SK-MEL-5 (cell line): ENCODE measurements at regions not wholly inside any gene's neighbourhood (a gene's known extent, or its start where the extent isn't known, plus 50 kb on each side); places are given as distances from the start of the nearest gene placed in this dataset.
"Not testable (repeated sequence)": the region's sequence is repeated elsewhere in the genome, so short reads cannot be mapped to it uniquely, and the experiment has no call there.

Experiments used
- DNase-seq: peaks from one replicate; pipeline ENCODE4 v3.0.0-alpha.2; 2016; ENCODE audit warnings: low read depth, low spot score
- in situ Hi-C: cut with HindIII; loops from 2 replicates; pipeline ENCODE4 v1.10.0; 2016; ENCODE audit warnings: low sequenced_read_pairs, high pct_unique_total_duplicates, low pct_unique_long_range_greater_than_20kb

DNA sequence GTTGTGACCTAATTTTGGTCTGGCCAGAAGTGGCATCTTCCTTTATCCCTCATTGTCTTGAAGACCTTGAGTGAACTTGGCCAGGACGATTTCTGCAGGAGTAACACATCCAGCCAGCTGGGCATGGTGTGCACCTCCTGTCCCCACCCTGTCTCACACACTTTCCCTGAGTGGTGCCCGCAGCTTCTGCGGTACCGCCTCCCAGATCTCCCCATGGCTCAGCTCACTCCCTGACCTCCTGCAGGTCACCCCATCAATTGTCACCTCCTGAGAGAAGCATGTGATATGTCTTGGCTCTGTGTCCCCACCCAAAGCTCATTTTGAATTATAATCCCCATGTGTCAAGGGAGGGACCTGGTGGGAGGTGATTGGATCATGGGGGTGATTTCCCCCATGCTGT, 50.2 kb upstream of the TP53I11 start:
- in situ Hi-C loops = no loop called here
- no peak for DNase-seq

DNA sequence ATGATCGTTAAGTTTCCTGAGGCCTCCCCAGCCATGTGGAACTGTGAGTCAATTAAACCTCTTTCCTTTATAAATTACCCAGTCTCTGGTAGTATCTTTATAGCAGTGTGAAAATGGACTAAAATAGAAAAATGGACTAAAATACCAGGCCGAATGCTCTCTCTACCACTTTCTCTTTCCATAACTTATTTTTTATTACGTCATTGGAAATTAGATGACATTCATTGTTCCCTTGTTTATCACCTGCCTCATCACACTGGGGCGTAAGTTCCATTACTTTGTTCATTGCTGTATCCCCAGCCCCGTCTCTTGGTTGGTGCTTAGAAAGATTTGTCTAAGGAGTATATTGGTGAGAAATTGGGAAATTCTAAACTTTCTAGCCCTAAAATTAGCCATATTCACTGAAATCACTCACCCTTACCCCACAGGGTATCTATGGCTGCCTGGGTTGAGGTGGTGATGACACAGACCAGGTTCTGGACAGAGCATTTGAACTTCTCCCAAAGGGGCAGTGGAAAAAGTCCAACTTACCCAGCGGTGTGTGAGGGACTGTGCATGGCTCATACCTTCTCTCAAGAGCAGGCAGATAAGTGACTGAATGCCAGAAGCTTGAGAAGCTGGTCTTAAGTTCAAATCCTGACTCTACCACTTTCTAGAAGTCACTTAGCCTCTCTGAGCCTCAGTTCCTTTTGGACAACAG, 50.9 kb upstream of the TP53I11 start:
- in situ Hi-C loops = no loop called here
- DNase-seq = no peak

DNA sequence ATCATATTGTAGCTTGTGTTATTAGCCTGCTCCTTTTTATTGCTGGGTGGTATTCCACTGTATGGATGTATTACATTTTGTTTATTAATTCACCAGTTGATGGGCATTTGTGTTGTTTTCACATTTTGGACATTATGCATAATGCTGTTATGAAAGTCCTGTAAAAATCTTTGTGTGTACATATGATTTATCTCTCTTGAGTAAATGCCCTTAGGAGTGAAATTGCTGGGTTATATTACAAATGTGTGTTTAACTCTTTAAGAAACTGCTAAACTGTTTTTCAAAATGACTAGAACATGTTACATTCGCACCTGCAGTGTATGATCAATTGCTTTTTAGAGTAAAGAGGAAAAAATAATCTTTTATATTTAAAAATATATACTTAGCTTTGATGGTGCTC, 54.4 kb upstream of the TP53I11 start:
- in situ Hi-C loops = no loop called here
- no peak for DNase-seq

DNA sequence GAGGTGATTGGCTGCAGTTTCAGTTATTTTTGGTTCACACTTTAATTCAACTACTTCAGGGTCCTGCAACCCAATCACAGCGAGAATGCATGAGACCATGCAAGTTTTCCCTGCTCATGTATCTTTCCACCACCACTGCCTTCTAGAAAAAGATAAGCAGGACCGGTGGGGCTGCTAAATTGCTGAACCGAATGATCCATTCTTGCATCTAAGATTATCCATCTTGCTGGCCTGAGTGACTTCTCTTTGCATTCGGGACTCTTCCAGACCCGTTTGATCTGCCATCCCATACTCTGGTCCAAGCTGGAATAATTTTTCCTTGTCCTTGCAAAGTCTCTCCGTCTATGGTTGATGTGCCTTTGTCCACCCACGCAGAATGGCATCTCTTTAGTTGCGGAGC, 56.3 kb upstream of the TP53I11 start:
- DNase-seq = no peak
- in situ Hi-C loops = no loop called here

DNA sequence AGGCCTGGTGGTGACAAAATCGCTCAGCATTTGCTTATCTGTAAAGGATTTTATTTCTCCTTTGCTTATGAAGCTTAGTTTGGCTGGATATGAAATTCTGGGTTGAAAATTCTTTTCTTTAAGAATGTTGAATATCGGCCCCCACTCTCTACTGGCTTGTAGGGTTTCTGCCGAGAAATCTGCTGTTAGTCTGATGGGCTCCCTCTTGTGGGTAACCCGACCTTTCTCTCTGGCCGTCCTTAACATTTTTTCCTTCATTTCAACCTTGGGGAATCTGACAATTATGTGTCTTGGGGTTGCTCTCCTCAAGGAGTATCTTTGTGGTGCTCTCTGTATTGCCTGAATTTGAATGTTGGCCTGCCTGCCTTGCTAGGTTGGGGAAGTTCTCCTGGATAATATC, 65.3 kb upstream of the TP53I11 start:
- DNase-seq, in situ Hi-C loops: not testable (repeated sequence)

DNA sequence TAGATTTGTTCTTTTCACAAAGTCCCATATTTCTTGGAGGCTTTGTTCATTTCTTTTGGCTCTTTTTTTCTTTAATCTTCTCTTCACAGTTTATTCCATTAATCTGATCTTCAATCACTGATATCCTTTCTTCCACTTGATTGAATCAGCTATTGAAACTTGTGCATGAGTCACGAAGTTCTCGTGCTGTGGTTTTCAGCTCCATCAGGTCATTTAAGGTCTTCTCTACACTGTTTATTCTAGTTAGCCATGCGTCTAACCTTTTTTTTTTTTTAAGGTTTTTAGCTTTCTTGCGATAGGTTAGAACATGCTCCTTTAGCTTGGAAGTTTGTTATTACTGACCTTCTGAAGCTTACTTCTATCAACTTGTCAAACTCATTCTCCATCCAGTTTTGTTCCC, 65.8 kb upstream of the TP53I11 start:
- in situ Hi-C loops = not testable (repeated sequence)

DNA sequence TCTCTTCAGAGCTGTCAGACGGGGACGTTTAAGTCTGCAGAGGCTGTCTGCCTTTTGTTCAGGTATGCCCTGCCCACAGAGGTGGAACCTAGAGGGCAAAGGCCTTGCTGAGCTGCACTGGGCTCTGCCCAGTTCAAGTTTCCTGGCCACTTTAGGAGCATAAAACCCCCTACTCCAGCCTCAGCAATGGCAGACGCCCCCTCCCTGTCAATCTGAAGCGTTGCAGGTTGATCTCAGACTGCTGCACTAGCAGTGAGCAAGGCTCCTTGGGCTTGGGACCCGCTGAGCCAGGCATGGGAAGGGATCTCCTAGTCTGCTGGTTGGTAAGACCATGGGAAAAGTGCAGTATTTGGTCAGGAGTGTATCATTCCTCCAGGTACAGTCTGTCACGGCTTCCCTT, 66.6 kb upstream of the TP53I11 start:
- in situ Hi-C loops = no loop called here
- no peak for DNase-seq

More for the DNA sequence above, 65.8 kb upstream of the TP53I11 start:
- not testable (repeated sequence) for DNase-seq

DNA sequence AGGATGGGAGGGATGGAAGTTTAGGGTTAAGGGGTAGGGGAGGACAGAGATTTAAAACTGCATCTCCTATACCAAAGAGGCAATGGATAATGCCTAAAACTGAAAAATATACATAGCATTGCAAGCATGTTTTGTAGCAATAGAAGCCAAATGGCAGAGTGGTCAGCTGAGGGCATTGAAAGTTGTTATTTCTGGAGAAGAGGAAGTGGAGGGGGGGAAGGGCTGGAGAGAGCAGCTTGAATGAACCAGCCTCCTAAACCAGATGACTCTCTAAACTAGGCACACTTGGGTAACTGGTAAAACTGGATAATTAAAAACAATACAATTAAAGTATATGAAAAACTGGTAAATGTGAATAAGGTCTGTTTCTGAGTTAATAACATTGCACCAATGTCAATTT, 70.3 kb upstream of the TP53I11 start:
- DNase-seq = no peak
- in situ Hi-C loops = no loop called here

DNA sequence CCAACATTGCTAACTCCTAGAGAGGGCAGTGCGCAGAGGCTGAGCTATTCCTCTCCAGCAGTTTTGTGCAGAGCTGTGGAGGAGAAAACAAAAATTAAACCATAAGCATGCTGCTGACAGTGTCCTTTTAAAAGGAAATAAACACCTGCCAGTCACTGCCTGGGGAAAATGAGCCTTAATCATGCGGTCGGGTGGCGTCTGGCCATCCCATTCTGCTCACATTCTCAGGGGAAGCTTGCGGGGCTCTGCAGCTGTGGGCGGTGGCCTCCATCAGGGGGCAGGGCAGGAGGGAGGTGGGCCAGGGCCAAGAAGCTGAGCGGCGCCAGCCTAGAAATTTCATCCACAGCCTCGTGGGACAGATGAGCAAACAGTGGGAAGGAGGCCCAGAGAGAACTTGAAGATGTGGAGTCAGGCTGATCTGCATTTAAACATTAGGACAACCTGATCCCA, 71.0 kb upstream of the TP53I11 start:
- DNase-seq = no peak
- in situ Hi-C loops = no loop called here

DNA sequence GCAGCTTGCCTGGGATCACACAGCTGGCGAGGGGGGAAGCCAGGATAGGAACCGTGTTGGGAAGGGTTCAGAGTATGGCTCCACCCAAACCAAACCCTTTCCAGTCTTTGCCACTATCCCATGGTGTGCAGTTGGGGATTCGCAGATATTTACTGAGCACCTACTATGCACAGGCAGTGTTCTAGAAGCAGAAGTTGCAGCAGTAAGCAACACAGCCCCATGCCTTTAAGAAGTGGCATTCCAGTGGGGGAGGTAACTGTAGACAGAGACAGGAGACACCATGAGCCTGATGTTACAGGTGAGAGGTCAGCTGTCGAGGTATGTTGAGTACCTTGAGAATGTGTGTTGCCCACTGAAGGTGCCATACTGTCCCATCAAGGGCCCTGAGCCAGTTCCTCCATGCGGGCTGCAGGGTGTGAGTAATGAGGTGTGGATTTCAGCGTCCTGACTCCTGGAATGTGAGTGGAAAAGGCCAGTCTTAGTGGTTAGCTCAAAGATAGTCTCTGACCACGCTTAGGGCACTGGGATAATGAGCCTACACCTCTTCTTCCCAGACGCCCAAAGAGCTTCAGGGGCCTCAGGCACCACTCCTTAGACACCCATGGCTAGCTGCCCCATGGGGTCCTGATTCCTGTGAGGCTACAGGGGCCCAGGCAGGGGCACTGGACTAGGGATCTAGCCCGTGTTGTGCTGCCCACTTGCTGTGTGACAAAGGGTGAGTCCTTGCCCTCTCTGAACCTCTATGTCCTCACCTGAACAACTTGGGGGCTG, 71.8 kb upstream of the TP53I11 start:
- DNase-seq = no peak
- in situ Hi-C loops = no loop called here

DNA sequence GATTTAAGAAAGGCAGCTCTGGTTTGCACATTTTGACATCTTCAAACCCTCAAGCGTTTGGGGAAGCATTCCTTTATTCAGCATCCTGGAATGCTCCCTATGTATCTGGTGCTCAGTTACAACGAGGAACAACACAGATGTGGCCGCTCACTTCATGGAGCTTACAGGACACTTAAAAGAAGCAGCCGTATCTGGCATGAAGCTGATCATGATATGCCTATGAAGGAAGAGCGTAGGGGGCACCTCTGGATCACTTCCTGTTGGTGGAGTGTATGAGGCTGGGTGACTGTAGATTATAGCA, 72.3 kb upstream of the TP53I11 start:
- no peak for DNase-seq
- in situ Hi-C loops = no loop called here

DNA sequence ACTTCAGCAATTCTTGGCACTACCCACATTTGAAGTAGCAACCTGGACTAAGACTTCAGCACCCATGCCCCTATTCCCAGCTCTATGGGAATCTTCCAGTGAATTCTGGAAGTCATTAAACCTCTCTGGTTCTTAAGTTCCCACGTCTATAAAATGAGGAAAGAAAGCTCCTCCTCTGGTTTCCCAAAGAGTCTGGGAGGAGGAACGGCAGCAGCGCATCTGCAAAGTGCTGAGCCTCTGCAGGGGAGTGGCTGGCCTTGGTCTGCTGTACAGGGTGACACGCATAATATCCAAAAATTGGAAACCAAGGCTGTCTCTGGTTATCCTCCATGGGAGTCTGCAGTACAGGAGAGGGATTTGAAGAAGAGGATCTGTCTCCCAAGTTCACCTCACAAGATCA, 73.6 kb upstream of the TP53I11 start:
- no peak for DNase-seq
- in situ Hi-C loops = no loop called here

DNA sequence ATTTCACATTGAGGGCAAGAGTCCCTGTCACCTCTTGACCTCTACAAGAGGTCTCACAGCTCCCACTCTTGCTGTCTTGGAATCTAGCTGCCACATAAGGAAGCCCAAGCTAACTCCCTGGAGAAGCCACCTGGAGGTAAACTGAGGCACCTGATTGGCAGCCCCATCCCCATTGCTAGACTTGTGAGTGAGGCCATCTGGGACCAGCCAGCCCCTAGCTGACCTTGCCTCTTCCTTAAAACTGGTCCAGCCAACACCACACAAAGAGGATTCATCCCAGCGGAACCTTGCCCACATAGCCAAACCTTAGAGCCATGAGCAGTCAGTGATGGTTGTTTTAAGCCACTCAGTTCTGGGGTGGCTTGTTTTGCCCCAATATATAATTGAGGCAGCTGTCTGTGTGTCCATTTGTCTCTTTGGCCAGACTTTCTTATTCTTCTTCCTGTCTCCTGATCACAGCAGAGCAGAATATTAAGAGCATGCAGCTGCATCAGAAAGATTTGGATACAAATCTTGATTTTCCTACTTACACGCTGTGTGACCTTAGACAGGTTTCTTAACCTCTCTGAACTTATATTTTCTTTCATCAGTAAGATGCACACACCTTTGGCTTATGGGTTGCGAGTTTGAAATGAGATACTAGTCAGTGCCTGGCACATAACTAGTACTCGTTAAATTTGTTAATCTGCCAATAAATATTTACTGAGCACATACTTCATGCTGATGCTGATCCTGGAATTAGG, 74.3 kb upstream of the TP53I11 start:
- in situ Hi-C loops = no loop called here
- DNase-seq = no peak

DNA sequence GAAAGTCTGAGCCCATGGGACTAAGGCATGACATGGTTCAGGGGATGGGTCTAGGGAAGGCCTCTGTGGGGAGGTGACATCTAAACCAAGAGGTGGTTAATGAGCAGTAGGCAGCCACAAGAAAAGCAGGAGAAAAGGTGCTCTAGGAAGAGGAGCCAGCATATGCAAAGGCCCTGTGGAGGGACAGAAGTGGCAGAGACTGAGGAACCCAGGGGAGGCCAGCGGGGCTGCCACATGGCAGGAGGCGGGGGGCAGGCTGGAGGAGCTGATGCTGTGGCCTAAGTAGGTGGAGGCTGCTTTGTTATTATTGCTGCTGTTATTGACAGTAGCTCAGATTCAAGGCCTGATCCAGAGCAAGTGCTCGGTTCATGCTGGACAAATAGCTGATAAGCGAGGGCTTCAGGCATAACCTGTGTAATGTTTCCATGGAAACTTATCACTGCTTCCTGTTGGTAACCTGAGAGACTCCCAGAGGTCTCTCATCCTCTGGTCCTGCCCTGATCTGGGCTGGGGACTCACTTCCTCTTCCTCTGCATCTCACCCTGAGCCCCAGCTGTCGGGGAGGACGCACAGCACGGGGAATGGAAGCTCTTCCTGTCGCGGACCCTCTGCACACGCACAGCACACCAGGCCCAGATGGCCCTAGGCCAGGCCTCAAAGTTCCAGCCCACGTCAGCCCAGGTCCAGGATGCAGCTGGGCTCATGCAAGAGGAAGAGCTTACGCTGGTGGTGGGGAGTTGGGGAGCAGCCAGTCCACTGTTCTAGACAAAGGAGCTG, 75.2 kb upstream of the TP53I11 start:
- in situ Hi-C loops = no loop called here
- no peak for DNase-seq

DNA sequence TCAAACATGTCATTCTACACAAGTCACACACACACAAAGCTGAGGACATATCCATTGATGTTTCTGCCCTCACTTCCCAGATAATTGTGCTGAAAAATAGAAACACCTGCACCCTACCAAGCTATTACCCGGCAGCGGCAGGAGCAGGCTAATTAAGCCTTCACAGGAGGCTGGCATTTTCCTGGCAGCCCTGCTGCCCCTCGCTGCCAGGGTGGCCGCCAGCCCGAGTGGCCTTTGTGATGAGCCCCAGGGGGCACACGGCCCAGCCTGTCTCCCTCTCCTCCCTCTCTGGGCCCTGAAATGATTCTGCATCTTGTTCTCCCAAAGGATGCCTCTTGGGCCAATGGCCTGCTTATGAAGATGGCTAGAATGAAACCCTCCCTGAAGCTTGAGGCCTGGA, 76.2 kb upstream of the TP53I11 start:
- in situ Hi-C loops = no loop called here

DNA sequence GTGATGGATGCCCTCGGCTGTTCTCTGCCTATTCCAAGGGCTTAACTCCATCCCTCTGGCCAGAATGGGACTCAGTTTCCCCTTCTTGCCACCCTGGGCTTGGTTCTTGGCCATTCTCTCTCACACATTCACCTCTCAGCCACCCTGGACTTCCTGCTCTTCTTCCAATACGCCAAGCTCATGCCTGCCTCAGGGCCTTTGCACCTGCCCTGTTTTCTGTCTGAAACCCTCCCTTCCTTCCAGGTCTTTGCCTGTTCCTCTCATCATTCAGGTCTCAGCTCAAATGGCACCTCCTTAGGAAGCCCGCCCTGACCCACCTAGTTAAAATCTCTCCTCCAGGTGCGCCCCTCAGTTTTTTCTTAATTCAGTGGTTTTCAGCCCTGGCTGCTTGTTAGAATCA, 76.6 kb upstream of the TP53I11 start:
- in situ Hi-C loops = no loop called here
- DNase-seq = no peak

More for the DNA sequence above, 76.2 kb upstream of the TP53I11 start:
- no peak for DNase-seq

DNA sequence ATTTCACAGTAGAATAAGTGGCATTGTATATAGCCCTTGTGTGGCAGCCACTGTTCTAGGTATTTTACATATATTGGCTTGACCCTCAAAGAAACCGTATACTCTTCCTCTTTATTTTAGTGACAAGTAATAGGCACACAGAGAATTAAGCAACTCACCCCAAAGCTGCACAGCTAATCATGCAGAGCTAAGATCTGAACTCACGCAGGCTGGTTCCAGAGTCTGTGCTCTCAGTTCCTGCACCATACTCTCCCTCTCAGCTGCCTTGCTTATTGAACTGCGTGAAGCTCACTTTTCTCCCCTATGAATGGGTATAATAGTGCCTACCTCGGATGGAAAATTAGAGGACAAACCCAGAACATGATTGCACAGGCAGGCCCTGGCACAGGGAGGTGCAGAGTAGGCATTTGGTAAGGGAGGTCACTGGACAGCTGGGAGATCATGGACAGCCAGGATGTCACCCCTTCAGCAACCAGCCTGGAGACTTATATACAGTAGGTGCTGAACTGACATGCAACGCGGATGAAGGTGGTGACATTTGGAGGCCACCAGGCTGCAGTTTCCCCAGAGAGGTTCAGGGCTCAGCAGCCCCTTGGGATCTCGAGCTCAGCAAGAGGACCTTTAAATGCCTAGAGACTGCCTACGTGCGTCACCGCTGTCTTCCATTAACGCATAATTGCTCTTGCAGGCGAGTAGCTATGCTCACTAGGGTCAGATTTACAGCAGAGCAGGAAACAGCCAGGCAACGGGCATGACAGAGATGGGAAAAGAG, 78.4 kb upstream of the TP53I11 start:
- DNase-seq = no peak
- in situ Hi-C loops = no loop called here
